ENCODE measurements at regions not wholly inside any gene's neighbourhood (a gene's known extent, or its start where the extent isn't known, plus 50 kb on each side); places are given as distances from the start of the nearest gene placed in this dataset.

- peaks cover 17% of the 10 kb centered on the region; the same call in 1 of the 2 replicates for H3K27me3 ChIP-seq (ENCODE audit: insufficient read depth, low read length)
- H3K4me3 ChIP-seq (ENCODE audit: low read depth, low read length): no peak overlapping the region
- H2AFZ ChIP-seq (ENCODE audit: low read length, unreplicated experiment): no peak overlapping the region
- no peaks in the 10 kb centered on the region for H3K4me1 ChIP-seq (ENCODE audit: control insufficient read depth, insufficient read depth, low read length, unreplicated experiment)
- H3K36me3 ChIP-seq (ENCODE audit: insufficient read depth, low read length): no peaks in the 10 kb centered on the region
- H3K27ac ChIP-seq (ENCODE audit: low read depth, low read length): no peak overlapping the region
- no peaks in the 10 kb centered on the region for H3K79me2 ChIP-seq (ENCODE audit: control insufficient read depth, insufficient read depth, low read length, unreplicated experiment)
Observed at GRCh38 chr14:104390221-104390931, 189.2 kb upstream of the C14orf180 start.

GRCh38 chr14:104390941-104391901 lies 188.3 kb upstream of the C14orf180 start:
- no peak overlapping the region for H3K27ac ChIP-seq (ENCODE audit: low read depth, low read length)
- no peaks in the 10 kb centered on the region for H3K4me1 ChIP-seq (ENCODE audit: control insufficient read depth, insufficient read depth, low read length, unreplicated experiment)
- H3K4me3 ChIP-seq (ENCODE audit: low read depth, low read length): no peak overlapping the region
- H3K36me3 ChIP-seq (ENCODE audit: insufficient read depth, low read length): no peaks in the 10 kb centered on the region
- H2AFZ ChIP-seq (ENCODE audit: low read length, unreplicated experiment): no peak overlapping the region
- no peaks in the 10 kb centered on the region for H3K79me2 ChIP-seq (ENCODE audit: control insufficient read depth, insufficient read depth, low read length, unreplicated experiment)
- H3K27me3 ChIP-seq (ENCODE audit: insufficient read depth, low read length): peaks cover 12% of the 10 kb centered on the region; the same call in 1 of the 2 replicates

DNA sequence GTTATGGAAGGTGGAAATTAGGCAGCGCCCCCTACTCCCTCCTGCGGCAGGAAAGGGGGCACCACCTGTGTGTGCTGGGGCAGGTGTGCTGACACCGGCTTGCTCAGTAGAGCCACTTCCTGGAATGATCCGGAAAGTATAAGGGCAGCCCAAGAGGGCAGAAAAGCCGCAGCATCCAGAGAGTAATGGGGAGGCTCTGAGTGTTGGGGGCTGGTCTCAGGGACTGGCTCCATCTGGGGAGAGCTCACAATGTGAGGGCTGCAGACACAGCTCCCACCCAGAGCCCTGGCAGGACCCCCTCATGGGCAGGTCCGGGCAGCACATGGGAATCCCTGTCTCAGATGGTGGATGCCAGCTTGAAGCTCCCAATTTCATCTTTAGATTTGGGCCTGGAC lies 187.6 kb upstream of the C14orf180 start:
- H3K4me3 ChIP-seq (ENCODE audit: low read depth, low read length): no peak overlapping the region
- no peak overlapping the region for H3K27ac ChIP-seq (ENCODE audit: low read depth, low read length)
- no peaks in the 10 kb centered on the region for H3K36me3 ChIP-seq (ENCODE audit: insufficient read depth, low read length)
- H3K4me1 ChIP-seq (ENCODE audit: control insufficient read depth, insufficient read depth, low read length, unreplicated experiment): no peaks in the 10 kb centered on the region
- H2AFZ ChIP-seq (ENCODE audit: low read length, unreplicated experiment): no peak overlapping the region
- peaks cover 12% of the 10 kb centered on the region; the same call in 1 of the 2 replicates for H3K27me3 ChIP-seq (ENCODE audit: insufficient read depth, low read length)
- no peaks in the 10 kb centered on the region for H3K79me2 ChIP-seq (ENCODE audit: control insufficient read depth, insufficient read depth, low read length, unreplicated experiment)

- Histone ChIP-seq H3K4me1 (ENCODE audit: control insufficient read depth, insufficient read depth, low read length, unreplicated experiment) (no peaks in the 10 kb centered on the region), H3K4me3 (ENCODE audit: low read depth, low read length) (no peak overlapping the region)
Observed at GRCh38 chr14:104392396-104393198, 187.0 kb upstream of the C14orf180 start.

DNA sequence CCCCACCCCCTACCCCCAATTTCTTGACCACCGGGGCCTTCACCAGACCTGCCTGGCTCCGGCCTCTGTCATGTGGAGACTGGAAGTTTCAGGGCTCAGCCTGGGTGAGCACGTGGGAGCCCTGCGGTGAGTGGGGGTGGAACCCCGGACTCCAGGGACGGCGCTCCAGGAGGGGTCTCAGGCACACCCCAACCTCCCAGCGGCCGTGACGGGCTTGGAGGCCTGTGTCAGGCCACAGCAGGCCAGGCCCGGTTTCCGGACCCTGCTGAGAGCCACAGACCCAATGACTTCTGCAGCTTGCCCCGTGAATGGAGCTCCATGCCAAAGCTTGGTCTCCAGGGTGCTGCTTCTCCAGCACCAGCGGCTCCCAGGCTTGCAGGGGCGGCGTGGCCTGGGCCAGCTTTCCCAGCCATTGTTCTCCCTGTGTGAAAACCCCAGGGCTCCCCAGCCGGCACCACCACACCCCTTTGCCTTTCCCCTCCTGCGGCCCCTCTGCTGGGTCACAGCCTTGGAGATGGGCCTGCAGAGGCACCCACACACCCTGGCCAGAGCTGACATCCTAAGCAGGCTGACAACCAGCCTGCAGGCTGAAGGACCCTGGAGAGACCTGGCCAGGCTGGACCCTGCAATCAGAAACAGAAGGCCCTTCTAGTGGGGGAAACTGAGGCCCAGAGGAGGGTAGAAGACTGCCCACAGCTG lies 186.2 kb upstream of the C14orf180 start:
- no peaks in the 10 kb centered on the region for H3K4me1 ChIP-seq (ENCODE audit: control insufficient read depth, insufficient read depth, low read length, unreplicated experiment)
- H3K27ac ChIP-seq (ENCODE audit: low read depth, low read length): no peak overlapping the region
- H3K4me3 ChIP-seq (ENCODE audit: low read depth, low read length): no peak overlapping the region

More at GRCh38 chr14:104392396-104393198, 187.0 kb upstream of the C14orf180 start:
- Histone ChIP-seq H3K79me2 (ENCODE audit: control insufficient read depth, insufficient read depth, low read length, unreplicated experiment) (no peaks in the 10 kb centered on the region), H3K27me3 (ENCODE audit: insufficient read depth, low read length) (peaks cover 12% of the 10 kb centered on the region; the same call in 1 of the 2 replicates), H2AFZ (ENCODE audit: low read length, unreplicated experiment) (no peak overlapping the region), H3K27ac (ENCODE audit: low read depth, low read length) (no peak overlapping the region), H3K36me3 (ENCODE audit: insufficient read depth, low read length) (no peaks in the 10 kb centered on the region)

DNA sequence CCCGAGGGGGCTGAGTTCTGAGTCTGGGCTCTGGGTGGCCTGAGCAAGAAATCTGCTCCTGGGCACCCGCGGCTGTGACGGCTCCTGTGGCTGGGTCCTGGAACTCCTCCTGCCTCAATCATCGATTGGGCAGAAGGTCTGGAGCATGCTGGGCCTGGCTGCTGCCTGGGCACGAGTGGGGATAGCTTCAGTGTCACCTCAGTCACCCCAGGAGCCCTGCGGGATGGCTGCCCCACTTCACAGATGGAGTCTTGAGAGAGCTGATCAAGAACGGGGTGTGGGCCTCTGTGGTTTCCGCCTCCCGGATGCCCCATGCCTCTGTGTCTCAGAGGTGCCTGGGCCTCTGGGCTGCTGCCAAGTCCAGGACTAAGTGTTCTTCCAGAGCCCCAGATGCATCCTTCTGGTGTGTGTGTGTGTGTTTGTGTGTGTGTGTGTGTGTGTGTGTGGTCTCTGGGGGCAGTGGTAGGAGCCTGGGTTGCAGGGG lies 185.6 kb upstream of the C14orf180 start:
- no peak overlapping the region for H3K4me3 ChIP-seq (ENCODE audit: low read depth, low read length)
- no peak overlapping the region for H2AFZ ChIP-seq (ENCODE audit: low read length, unreplicated experiment)
- H3K27me3 ChIP-seq (ENCODE audit: insufficient read depth, low read length): peaks cover 12% of the 10 kb centered on the region; the same call in 1 of the 2 replicates
- H3K27ac ChIP-seq (ENCODE audit: low read depth, low read length): no peak overlapping the region
- H3K4me1 ChIP-seq (ENCODE audit: control insufficient read depth, insufficient read depth, low read length, unreplicated experiment): no peaks in the 10 kb centered on the region
- no peaks in the 10 kb centered on the region for H3K79me2 ChIP-seq (ENCODE audit: control insufficient read depth, insufficient read depth, low read length, unreplicated experiment)
- no peaks in the 10 kb centered on the region for H3K36me3 ChIP-seq (ENCODE audit: insufficient read depth, low read length)

More for the DNA sequence above, 186.2 kb upstream of the C14orf180 start:
- Histone ChIP-seq H3K79me2 (ENCODE audit: control insufficient read depth, insufficient read depth, low read length, unreplicated experiment) (no peaks in the 10 kb centered on the region), H3K36me3 (ENCODE audit: insufficient read depth, low read length) (no peaks in the 10 kb centered on the region), H3K27me3 (ENCODE audit: insufficient read depth, low read length) (peaks cover 12% of the 10 kb centered on the region; the same call in 1 of the 2 replicates), H2AFZ (ENCODE audit: low read length, unreplicated experiment) (no peak overlapping the region)

GRCh38 chr14:104394409-104394851 lies 185.1 kb upstream of the C14orf180 start:
- H2AFZ ChIP-seq (ENCODE audit: low read length, unreplicated experiment): no peak overlapping the region
- peaks cover 12% of the 10 kb centered on the region; the same call in 1 of the 2 replicates for H3K27me3 ChIP-seq (ENCODE audit: insufficient read depth, low read length)
- H3K4me3 ChIP-seq (ENCODE audit: low read depth, low read length): no peak overlapping the region
- H3K36me3 ChIP-seq (ENCODE audit: insufficient read depth, low read length): no peaks in the 10 kb centered on the region
- H3K27ac ChIP-seq (ENCODE audit: low read depth, low read length): no peak overlapping the region
- no peaks in the 10 kb centered on the region for H3K79me2 ChIP-seq (ENCODE audit: control insufficient read depth, insufficient read depth, low read length, unreplicated experiment)
- H3K4me1 ChIP-seq (ENCODE audit: control insufficient read depth, insufficient read depth, low read length, unreplicated experiment): no peaks in the 10 kb centered on the region

GRCh38 chr14:104395276-104395675 lies 184.3 kb upstream of the C14orf180 start:
- Histone ChIP-seq H2AFZ (ENCODE audit: low read length, unreplicated experiment) (no peak overlapping the region), H3K36me3 (ENCODE audit: insufficient read depth, low read length) (no peaks in the 10 kb centered on the region), H3K4me3 (ENCODE audit: low read depth, low read length) (no peak overlapping the region), H3K27ac (ENCODE audit: low read depth, low read length) (no peak overlapping the region), H3K27me3 (ENCODE audit: insufficient read depth, low read length) (peaks cover 10% of the 10 kb centered on the region; the same call in 1 of the 2 replicates), H3K4me1 (ENCODE audit: control insufficient read depth, insufficient read depth, low read length, unreplicated experiment) (no peaks in the 10 kb centered on the region), H3K79me2 (ENCODE audit: control insufficient read depth, insufficient read depth, low read length, unreplicated experiment) (no peaks in the 10 kb centered on the region)

- Histone ChIP-seq H3K36me3 (ENCODE audit: insufficient read depth, low read length) (no peaks in the 10 kb centered on the region), H3K27me3 (ENCODE audit: insufficient read depth, low read length) (0 out of 2 replicates have a peak, but pooled peaks cover 7% of the 10 kb centered on the region), H2AFZ (ENCODE audit: low read length, unreplicated experiment) (no peak overlapping the region), H3K27ac (ENCODE audit: low read depth, low read length) (no peak overlapping the region), H3K4me1 (ENCODE audit: control insufficient read depth, insufficient read depth, low read length, unreplicated experiment) (no peaks in the 10 kb centered on the region), H3K4me3 (ENCODE audit: low read depth, low read length) (no peak overlapping the region), H3K79me2 (ENCODE audit: control insufficient read depth, insufficient read depth, low read length, unreplicated experiment) (no peaks in the 10 kb centered on the region)
Observed at GRCh38 chr14:104395941-104396681, 183.5 kb upstream of the C14orf180 start.

Measured in ACC112 (cell line).